GM21381 (cell line): ENCODE measurements at regions not wholly inside any gene's neighbourhood (a gene's known extent, or its start where the extent isn't known, plus 50 kb on each side); places are given as distances from the start of the nearest gene placed in this dataset.

Experiments used
- ATAC-seq: cut with Tn5 transposase; IDR thresholded peaks from one replicate; pipeline ENCODE4 v1.9.1; 2021; ENCODE audit warnings: mild to moderate bottlenecking, moderate library complexity; ENCODE audit not compliant: unreplicated experiment

GRCh38 chr12:75908961-75909605, 122.5 kb downstream of the PHLDA1 start:
- no peak for ATAC-seq

- ATAC-seq = no peak
Observed at GRCh38 chr12:75905922-75906321, 125.7 kb downstream of the PHLDA1 start.

GRCh38 chr12:75900781-75901254, 130.8 kb downstream of the PHLDA1 start:
- no peak for ATAC-seq

- no peak for ATAC-seq
Observed at GRCh38 chr12:75900226-75900625, 131.3 kb downstream of the PHLDA1 start.

GRCh38 chr12:75894965-75895754, 136.4 kb downstream of the PHLDA1 start:
- no peak for ATAC-seq

GRCh38 chr12:75893765-75894164, 137.8 kb downstream of the PHLDA1 start:
- ATAC-seq = no peak

GRCh38 chr12:75892731-75893408, 138.7 kb downstream of the PHLDA1 start:
- no peak for ATAC-seq

GRCh38 chr12:75891072-75891471, 140.5 kb downstream of the PHLDA1 start:
- no peak for ATAC-seq

GRCh38 chr12:75890660-75891059, 140.9 kb downstream of the PHLDA1 start:
- no peak for ATAC-seq

- no peak for ATAC-seq
Observed at GRCh38 chr12:75890141-75890540, 141.4 kb downstream of the PHLDA1 start.

GRCh38 chr12:75888874-75889613, 142.5 kb downstream of the PHLDA1 start:
- ATAC-seq = no peak

- ATAC-seq = no peak
Observed at GRCh38 chr12:75888399-75888798, 143.2 kb downstream of the PHLDA1 start.

- ATAC-seq = no peak
Observed at GRCh38 chr12:75887979-75888378, 143.6 kb downstream of the PHLDA1 start.

- ATAC-seq = no peak
Observed at GRCh38 chr12:75884465-75884985, 147.1 kb downstream of the PHLDA1 start.

GRCh38 chr12:75883241-75883640, 148.3 kb downstream of the PHLDA1 start:
- ATAC-seq = no peak

- no peak for ATAC-seq
Observed at GRCh38 chr12:75882421-75882820, 149.2 kb downstream of the PHLDA1 start.

- no peak for ATAC-seq
Observed at GRCh38 chr12:75881920-75882319, 149.7 kb downstream of the PHLDA1 start.

- no peak for ATAC-seq
Observed at GRCh38 chr12:75877763-75878621, 153.6 kb downstream of the PHLDA1 start.

GRCh38 chr12:75876832-75877762, 154.5 kb downstream of the PHLDA1 start:
- ATAC-seq = no peak
